Activated CD4-positive, alpha-beta T cell treated with anti-CD3 and anti-CD28 coated beads for 36 hours (primary cell): ENCODE measurements at regions not wholly inside any gene's neighbourhood (a gene's known extent, or its start where the extent isn't known, plus 50 kb on each side); places are given as distances from the start of the nearest gene placed in this dataset.
A peak's percentile ranks its signal among the peaks of the same experiment; 100 is the strongest.

Experiments used
- ATAC-seq: fragments of 200-7000 bp; cut with Tn5 transposase; one replicate; pipeline ENCODE4 v1.10.0; 2021; ENCODE audit warnings: mild to moderate bottlenecking, moderate library complexity
- CTCF ChIA-PET: fragments of 350-600 bp; sonication (Branson Sonifier 250); formaldehyde crosslinking; loops from one replicate; lab custom pipeline; 2021; ENCODE audit warnings: antibody characterized with exemption; lab: Charles Lee
- POLR2A ChIA-PET: fragments of 350-600 bp; sonication (Branson Sonifier 250); formaldehyde crosslinking; loops from one replicate; lab custom pipeline; 2021; ENCODE audit warnings: antibody characterized with exemption, inconsistent platforms; lab: Charles Lee
- DNase-seq: peaks from one replicate; pipeline ENCODE4 v3.0.0-alpha.2; 2020
- H3K27ac Mint-ChIP-seq: one replicate; pipeline ENCODE4 v1.8.0; 2021; ENCODE audit warnings: mixed read lengths
- H3K27me3 Mint-ChIP-seq: one replicate; pipeline ENCODE4 v1.8.0; 2021; ENCODE audit warnings: mixed read lengths
- H3K36me3 Mint-ChIP-seq: one replicate; pipeline ENCODE4 v1.8.0; 2021; ENCODE audit warnings: low read depth, mixed read lengths
- H3K4me1 Mint-ChIP-seq: one replicate; pipeline ENCODE4 v1.8.0; 2021; ENCODE audit warnings: mixed read lengths
- H3K4me3 Mint-ChIP-seq: one replicate; pipeline ENCODE4 v1.8.0; 2021; ENCODE audit warnings: mild to moderate bottlenecking, moderate library complexity, mixed read lengths
- H3K9me3 Mint-ChIP-seq: one replicate; pipeline ENCODE4 v1.8.0; 2021; ENCODE audit warnings: low read depth, mixed read lengths
- intact Hi-C, 2 experiments: fragments of 100-400 bp; cut with DNase I in 1 of 2; cut with micrococcal nuclease in 1 of 2; formaldehyde crosslinking; loops; one replicate each; pipeline versions ENCODE4 v1.14.2 to v1.15.1; 2022 to 2024; cut with DNase I, micrococcal nuclease

- Mint-ChIP-seq H3K9me3 (peaks cover 9% of the 10 kb centered on the region), H3K4me3 (no peak overlapping the region), H3K27me3 (no peaks in the 10 kb centered on the region), H3K4me1 (no peaks in the 10 kb centered on the region), H3K36me3 (no peaks in the 10 kb centered on the region), H3K27ac (no peak overlapping the region)
- POLR2A ChIA-PET = no interaction called here
- intact Hi-C loops = no loop called here
- CTCF ChIA-PET = interaction anchor here (1.4 kb wide), 1 partner anchor 9 kb away, joined by 3 read pairs; no protein-coding TSS in a partner anchor
- ATAC-seq = no peak
- no peak for DNase-seq
Measured at GRCh38 chr5:82833277-82833676, 243.9 kb downstream of the TMEM167A start.

DNA sequence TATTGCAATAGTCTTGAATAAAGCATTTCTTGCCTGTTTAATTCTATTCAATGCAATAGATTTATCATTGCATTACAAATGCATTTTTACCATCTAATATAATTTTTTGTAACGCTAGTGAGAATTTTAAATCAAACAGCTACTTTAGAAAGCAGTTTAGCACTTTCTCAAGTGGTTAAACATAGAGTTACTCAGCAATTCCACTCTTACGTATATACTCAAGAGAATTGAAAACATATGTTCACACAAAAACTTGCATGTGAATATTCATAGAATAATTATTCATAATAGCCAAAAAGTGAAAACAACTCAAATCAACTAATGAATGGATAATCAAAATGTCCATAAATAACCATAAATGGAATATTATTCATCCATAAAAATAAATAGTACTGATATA lies 244.7 kb downstream of the TMEM167A start:
- Mint-ChIP-seq H3K4me1 (no peaks in the 10 kb centered on the region), H3K36me3 (no peaks in the 10 kb centered on the region), H3K27me3 (no peaks in the 10 kb centered on the region), H3K27ac (no peak overlapping the region), H3K9me3 (peaks cover 9% of the 10 kb centered on the region), H3K4me3 (no peak overlapping the region)
- ATAC-seq (no peak), DNase-seq (no peak)
- ChIA-PET POLR2A (no interaction called here), CTCF (interaction anchor here (1.4 kb wide), 1 partner anchor 9 kb away, joined by 3 read pairs; no protein-coding TSS in a partner anchor)
- intact Hi-C loops = no loop called here

DNA sequence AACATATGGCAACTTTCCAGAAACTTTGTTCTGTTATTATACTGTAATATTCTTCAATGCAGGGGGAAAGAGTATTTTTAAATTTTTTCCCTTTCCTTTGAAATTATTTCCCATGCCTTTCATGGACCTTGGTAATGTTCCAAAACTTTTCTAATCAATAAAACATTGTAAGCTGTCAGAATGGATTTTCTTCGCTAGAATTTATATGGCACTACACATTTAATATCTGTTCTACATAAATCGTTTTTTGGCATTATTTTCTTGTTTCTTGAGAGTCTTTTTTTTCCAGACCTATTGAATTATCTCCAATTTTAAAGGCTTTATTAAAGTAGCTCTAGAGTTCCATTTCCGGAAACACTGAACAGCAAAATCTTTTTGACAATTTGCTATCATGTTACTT lies 249.0 kb downstream of the TMEM167A start:
- intact Hi-C loops = no loop called here
- no peak overlapping the region for H3K27ac Mint-ChIP-seq
- POLR2A ChIA-PET = no interaction called here
- ATAC-seq (no peak), DNase-seq (no peak)
- no peaks in the 10 kb centered on the region for H3K36me3 Mint-ChIP-seq
- no peak overlapping the region for H3K4me3 Mint-ChIP-seq
- H3K4me1 Mint-ChIP-seq = no peaks in the 10 kb centered on the region
- no peaks in the 10 kb centered on the region for H3K27me3 Mint-ChIP-seq
- H3K9me3 Mint-ChIP-seq = no peaks in the 10 kb centered on the region
- CTCF ChIA-PET = interaction anchor here (1.0 kb wide), 1 partner anchor 9 kb away, joined by 3 read pairs; no protein-coding TSS in a partner anchor

- H3K36me3 Mint-ChIP-seq = no peaks in the 10 kb centered on the region
- H3K27me3 Mint-ChIP-seq = no peaks in the 10 kb centered on the region
- no peaks in the 10 kb centered on the region for H3K9me3 Mint-ChIP-seq
- no peak overlapping the region for H3K27ac Mint-ChIP-seq
- DNase-seq (no peak), ATAC-seq (no peak)
- POLR2A ChIA-PET = no interaction called here
- intact Hi-C loops = no loop called here
- CTCF ChIA-PET = interaction anchor here (1.0 kb wide), 1 partner anchor 8 kb away, joined by 3 read pairs; no protein-coding TSS in a partner anchor
- no peak overlapping the region for H3K4me3 Mint-ChIP-seq
- H3K4me1 Mint-ChIP-seq = no peaks in the 10 kb centered on the region
Measured at GRCh38 chr5:82827651-82828050, 249.5 kb downstream of the TMEM167A start.

- Mint-ChIP-seq H3K27me3 (no peaks in the 10 kb centered on the region), H3K4me1 (peaks cover 21% of the 10 kb centered on the region), H3K4me3 (no peak overlapping the region), H3K27ac (no peak overlapping the region), H3K9me3 (no peaks in the 10 kb centered on the region), H3K36me3 (no peaks in the 10 kb centered on the region)
- intact Hi-C loops = no loop called here
- ChIA-PET POLR2A (no interaction called here), CTCF (no interaction called here)
- DNase-seq = no peak
- ATAC-seq = no peak
Measured at GRCh38 chr5:82822634-82822927, 254.6 kb downstream of the TMEM167A start.

DNA sequence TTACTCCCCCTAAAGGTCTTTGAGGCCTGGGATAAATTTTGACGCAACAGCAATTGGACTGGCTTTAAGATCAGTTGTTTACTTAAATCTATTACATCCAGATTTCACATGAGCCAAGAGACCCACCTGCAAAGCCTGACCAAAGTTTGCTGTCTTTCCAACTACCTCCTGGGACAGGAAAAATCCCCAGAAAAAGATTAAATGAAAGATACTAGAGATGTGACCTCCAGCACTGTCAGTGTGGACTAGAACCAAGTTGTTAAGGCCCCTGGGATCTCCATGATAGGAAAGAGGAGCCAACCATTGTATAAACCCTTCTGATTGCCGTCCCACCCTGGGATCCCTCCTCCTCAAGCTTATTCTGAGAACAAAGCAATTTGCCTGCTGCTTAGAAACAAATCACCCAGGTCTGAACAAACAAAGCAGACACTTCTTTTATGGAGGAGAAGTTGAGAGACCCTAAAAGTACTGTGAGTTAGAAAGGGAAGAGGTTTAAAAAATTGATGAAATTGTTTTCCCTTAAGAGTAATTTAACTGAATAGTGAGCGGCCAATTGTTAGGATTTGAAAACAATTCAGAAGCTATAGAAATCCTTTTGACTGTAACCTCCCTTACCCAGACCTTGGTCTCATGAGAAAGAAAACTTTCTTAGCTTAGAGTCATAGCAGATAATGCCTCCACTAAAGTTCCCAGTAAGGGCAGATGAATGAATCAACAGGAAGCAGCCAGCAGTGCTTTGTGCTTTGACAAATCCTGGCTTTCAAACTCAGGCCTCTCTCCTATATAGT lies 255.2 kb downstream of the TMEM167A start:
- ATAC-seq (no peak), DNase-seq (no peak)
- Mint-ChIP-seq H3K36me3 (no peaks in the 10 kb centered on the region), H3K27ac (no peak overlapping the region), H3K9me3 (no peaks in the 10 kb centered on the region), H3K27me3 (no peaks in the 10 kb centered on the region), H3K4me3 (no peak overlapping the region), H3K4me1 (peaks cover 21% of the 10 kb centered on the region)
- POLR2A ChIA-PET = no interaction called here
- intact Hi-C loops = no loop called here
- CTCF ChIA-PET = interaction anchor here (1.4 kb wide), 1 partner anchor 14 kb away, joined by 3 read pairs; no protein-coding TSS in a partner anchor

GRCh38 chr5:82820961-82821845 lies 256.0 kb downstream of the TMEM167A start:
- H3K36me3 Mint-ChIP-seq = no peaks in the 10 kb centered on the region
- H3K4me1 Mint-ChIP-seq = peaks cover 21% of the 10 kb centered on the region
- CTCF ChIA-PET = interaction anchor here (1.4 kb wide), 1 partner anchor 13 kb away, joined by 3 read pairs; no protein-coding TSS in a partner anchor
- intact Hi-C loops = no loop called here
- ATAC-seq = no peak
- no peak for DNase-seq
- H3K27ac Mint-ChIP-seq = no peak overlapping the region
- no peaks in the 10 kb centered on the region for H3K27me3 Mint-ChIP-seq
- POLR2A ChIA-PET = no interaction called here
- no peaks in the 10 kb centered on the region for H3K9me3 Mint-ChIP-seq
- H3K4me3 Mint-ChIP-seq = no peak overlapping the region

GRCh38 chr5:82820188-82820587 lies 257.0 kb downstream of the TMEM167A start:
- ATAC-seq = peak; percentile 26
- CTCF ChIA-PET = interaction anchor here (1.1 to 1.4 kb wide), 2 partner anchors 8 to 140 kb away, joined by 3 read pairs; no protein-coding TSS in a partner anchor
- no peak overlapping the region for H3K4me3 Mint-ChIP-seq
- POLR2A ChIA-PET = no interaction called here
- no peak for DNase-seq
- peaks cover 21% of the 10 kb centered on the region for H3K4me1 Mint-ChIP-seq
- no peak overlapping the region for H3K27ac Mint-ChIP-seq
- no peaks in the 10 kb centered on the region for H3K9me3 Mint-ChIP-seq
- intact Hi-C loops = no loop called here
- no peaks in the 10 kb centered on the region for H3K36me3 Mint-ChIP-seq
- H3K27me3 Mint-ChIP-seq = no peaks in the 10 kb centered on the region

GRCh38 chr5:82817897-82818676 lies 259.1 kb downstream of the TMEM167A start:
- no peak overlapping the region for H3K27ac Mint-ChIP-seq
- H3K36me3 Mint-ChIP-seq = no peaks in the 10 kb centered on the region
- peak; percentile 77 for ATAC-seq
- H3K4me3 Mint-ChIP-seq = no peak overlapping the region
- CTCF ChIA-PET = interaction anchor here (0.9 to 1.7 kb wide), 2 partner anchors 25 to 177 kb away, joined by 3 read pairs; no protein-coding TSS in a partner anchor
- POLR2A ChIA-PET = no interaction called here
- H3K4me1 Mint-ChIP-seq = peaks cover 21% of the 10 kb centered on the region
- peak; percentile 20 for DNase-seq
- intact Hi-C loops = no loop called here
- no peaks in the 10 kb centered on the region for H3K9me3 Mint-ChIP-seq
- H3K27me3 Mint-ChIP-seq = peaks cover 5% of the 10 kb centered on the region

GRCh38 chr5:82816926-82817325 lies 260.3 kb downstream of the TMEM167A start:
- intact Hi-C loops = no loop called here
- Mint-ChIP-seq H3K4me1 (peaks cover 20% of the 10 kb centered on the region), H3K27ac (no peak overlapping the region), H3K4me3 (no peak overlapping the region), H3K36me3 (no peaks in the 10 kb centered on the region), H3K27me3 (peaks cover 7% of the 10 kb centered on the region), H3K9me3 (no peaks in the 10 kb centered on the region)
- POLR2A ChIA-PET = no interaction called here
- CTCF ChIA-PET = interaction anchor here (0.6 to 1.3 kb wide), 2 partner anchors 21 to 23 kb away, joined by 3 read pairs; no protein-coding TSS in a partner anchor
- ATAC-seq = no peak
- DNase-seq = no peak

GRCh38 chr5:82815871-82816270 lies 261.3 kb downstream of the TMEM167A start:
- Mint-ChIP-seq H3K4me1 (peaks cover 12% of the 10 kb centered on the region), H3K36me3 (no peaks in the 10 kb centered on the region), H3K27ac (no peak overlapping the region), H3K27me3 (peaks cover 7% of the 10 kb centered on the region), H3K9me3 (no peaks in the 10 kb centered on the region), H3K4me3 (no peak overlapping the region)
- DNase-seq (no peak), ATAC-seq (no peak)
- intact Hi-C loops = no loop called here
- ChIA-PET POLR2A (no interaction called here), CTCF (no interaction called here)
